ENCODE measurements at regions not wholly inside any gene's neighbourhood (a gene's known extent, or its start where the extent isn't known, plus 50 kb on each side); places are given as distances from the start of the nearest gene placed in this dataset.

DNA sequence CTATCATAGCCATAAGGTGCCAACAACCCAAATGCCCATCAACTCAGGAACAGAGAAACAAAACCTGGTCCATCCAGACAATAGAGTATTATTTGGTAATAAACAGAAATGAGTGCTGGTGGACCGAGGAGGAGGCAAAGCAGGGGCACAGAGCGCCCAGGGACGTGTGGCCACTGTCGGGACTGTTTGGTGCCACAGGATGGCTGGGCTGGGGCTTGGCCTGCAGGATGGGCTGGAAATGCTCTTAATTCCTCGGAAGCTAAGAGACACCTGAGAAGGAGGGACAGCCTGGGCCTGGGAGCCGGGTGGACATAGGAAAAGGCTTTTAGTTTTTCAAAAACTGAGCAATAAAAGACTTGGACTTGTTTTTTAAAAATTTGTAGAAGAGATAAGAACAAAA, 216.4 kb downstream of the DLL1 start:
- no peak for DNase-seq (ENCODE audit: low read depth)
- H3K4me3 ChIP-seq (ENCODE audit: low read length), result no peak overlapping the region
- TF ChIP-seq, protein P1, sequence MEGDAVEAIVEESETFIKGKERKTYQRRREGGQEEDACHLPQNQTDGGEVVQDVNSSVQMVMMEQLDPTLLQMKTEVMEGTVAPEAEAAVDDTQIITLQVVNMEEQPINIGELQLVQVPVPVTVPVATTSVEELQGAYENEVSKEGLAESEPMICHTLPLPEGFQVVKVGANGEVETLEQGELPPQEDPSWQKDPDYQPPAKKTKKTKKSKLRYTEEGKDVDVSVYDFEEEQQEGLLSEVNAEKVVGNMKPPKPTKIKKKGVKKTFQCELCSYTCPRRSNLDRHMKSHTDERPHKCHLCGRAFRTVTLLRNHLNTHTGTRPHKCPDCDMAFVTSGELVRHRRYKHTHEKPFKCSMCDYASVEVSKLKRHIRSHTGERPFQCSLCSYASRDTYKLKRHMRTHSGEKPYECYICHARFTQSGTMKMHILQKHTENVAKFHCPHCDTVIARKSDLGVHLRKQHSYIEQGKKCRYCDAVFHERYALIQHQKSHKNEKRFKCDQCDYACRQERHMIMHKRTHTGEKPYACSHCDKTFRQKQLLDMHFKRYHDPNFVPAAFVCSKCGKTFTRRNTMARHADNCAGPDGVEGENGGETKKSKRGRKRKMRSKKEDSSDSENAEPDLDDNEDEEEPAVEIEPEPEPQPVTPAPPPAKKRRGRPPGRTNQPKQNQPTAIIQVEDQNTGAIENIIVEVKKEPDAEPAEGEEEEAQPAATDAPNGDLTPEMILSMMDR (IDR thresholded peaks at IDR 0.05; ENCODE audit: insufficient read depth, low read depth, low read length, missing control alignments), result no peak

DNA sequence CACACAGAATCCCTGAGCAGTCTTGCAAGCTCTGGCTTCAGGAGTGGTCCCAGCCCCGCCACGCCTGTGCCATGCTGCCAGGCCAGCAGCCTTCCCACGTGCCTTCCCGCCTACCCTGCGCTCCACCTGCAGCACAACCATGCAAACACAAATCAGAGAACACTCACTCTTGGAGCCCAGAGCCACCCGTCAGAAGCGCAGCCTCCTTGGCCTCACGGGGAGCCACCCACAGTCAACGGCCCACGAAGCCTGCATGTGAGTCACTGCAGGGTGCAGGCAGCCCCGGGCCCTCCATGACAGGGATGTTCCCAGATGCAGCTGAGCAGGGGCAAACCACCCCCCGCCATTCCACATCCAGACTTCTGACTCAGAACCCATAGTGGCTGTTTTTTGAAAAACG, 217.0 kb downstream of the DLL1 start:
- DNase-seq (ENCODE audit: low read depth), result no peak
- TF ChIP-seq, protein P1 (IDR thresholded peaks at IDR 0.05; ENCODE audit: insufficient read depth, low read depth, low read length, missing control alignments), result no peak
- no peak overlapping the region for H3K4me3 ChIP-seq (ENCODE audit: low read length)

DNA sequence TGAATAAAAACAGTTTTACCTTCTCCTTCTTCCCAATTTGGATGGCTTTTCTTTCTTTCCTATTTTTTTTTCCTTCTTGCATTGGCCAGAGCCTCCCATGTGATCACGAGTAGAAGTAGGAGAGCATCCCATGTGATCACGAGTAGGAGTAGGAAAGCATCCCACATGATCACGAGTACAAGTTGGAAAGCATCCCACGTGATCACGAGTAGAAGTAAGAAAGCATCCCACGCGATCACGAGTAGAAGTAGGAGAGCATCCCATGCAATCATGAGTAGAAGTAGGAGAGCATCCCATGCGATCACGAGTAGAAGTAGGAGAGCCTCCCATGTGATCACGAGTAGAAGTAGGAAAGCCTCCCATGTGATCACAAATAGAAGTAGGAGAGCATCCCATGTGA, 218.6 kb downstream of the DLL1 start:
- DNase-seq (ENCODE audit: low read depth), result no peak
- TF ChIP-seq, protein P1 (IDR thresholded peaks at IDR 0.05; ENCODE audit: insufficient read depth, low read depth, low read length, missing control alignments), result no peak
- H3K4me3 ChIP-seq (ENCODE audit: low read length), result no peak overlapping the region

DNA sequence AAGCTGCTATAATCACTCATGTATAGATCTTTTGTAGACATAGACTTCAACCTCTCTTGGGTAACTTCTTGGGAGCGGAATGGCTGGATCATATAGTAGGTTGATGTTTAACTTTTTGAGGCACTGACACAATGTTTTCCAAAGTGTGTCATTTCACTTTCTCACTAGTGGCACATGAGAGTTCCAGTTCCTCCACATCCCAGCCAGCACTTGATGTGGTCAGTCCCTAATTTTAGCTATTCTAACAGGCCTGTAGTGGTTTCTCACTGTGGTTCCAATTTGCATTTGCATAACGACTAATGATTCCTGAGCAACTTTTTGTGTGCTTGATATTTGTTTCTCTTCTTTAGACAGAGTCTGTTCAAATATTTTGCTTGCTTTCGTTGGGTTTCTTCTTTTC, 221.3 kb downstream of the DLL1 start:
- no peak overlapping the region for H3K4me3 ChIP-seq (ENCODE audit: low read length)
- TF ChIP-seq, protein P1 (IDR thresholded peaks at IDR 0.05; ENCODE audit: insufficient read depth, low read depth, low read length, missing control alignments), result no peak
- no peak for DNase-seq (ENCODE audit: low read depth)

DNA sequence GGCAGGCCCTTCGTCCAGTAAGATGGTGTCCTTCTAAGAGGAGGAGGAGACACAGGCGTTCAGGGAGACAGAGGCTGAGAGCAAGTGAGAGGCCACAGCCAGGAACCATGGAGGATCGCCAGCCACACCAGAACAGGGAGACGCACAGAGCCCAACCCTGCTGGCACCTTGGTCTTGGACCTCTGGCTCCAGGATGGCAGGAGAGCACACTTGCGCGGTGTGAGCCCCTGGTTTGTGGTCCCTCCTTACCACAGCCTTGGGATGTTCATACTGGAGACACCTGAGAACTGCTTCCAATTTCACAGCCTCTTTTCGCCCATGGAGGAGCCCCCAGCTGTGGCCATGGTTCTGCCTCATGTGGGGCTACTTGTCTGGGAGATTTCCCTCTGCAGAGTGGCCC, 222.4 kb downstream of the DLL1 start:
- TF ChIP-seq, protein P1 (IDR thresholded peaks at IDR 0.05; ENCODE audit: insufficient read depth, low read depth, low read length, missing control alignments), result no peak
- DNase-seq (ENCODE audit: low read depth), result no peak
- H3K4me3 ChIP-seq (ENCODE audit: low read length), result no peak overlapping the region

DNA sequence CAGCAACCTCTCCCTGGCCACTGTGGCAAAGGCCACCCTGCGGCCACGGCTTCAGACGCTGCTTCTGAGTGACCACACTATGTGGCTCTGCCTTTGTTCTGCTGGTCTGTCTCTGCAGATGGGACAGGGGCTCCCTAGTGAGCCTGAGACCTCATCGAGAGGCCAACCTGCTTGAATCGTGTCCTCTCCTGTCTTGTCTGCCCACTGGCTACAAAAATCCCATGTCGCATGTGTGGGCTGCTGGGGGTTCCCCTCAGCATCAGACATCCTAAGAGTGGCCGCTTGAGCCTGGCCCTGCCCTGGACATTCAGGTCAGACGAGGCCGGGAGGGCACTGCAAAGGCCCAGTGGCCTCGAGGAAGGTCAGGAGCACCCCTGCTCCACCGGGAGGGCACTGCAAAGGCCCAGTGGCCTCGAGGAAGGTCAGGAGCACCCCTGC, 222.9 kb downstream of the DLL1 start:
- TF ChIP-seq, protein P1 (IDR thresholded peaks at IDR 0.05; ENCODE audit: insufficient read depth, low read depth, low read length, missing control alignments), result no peak
- no peak for DNase-seq (ENCODE audit: low read depth)
- H3K4me3 ChIP-seq (ENCODE audit: low read length), result no peak overlapping the region

DNA sequence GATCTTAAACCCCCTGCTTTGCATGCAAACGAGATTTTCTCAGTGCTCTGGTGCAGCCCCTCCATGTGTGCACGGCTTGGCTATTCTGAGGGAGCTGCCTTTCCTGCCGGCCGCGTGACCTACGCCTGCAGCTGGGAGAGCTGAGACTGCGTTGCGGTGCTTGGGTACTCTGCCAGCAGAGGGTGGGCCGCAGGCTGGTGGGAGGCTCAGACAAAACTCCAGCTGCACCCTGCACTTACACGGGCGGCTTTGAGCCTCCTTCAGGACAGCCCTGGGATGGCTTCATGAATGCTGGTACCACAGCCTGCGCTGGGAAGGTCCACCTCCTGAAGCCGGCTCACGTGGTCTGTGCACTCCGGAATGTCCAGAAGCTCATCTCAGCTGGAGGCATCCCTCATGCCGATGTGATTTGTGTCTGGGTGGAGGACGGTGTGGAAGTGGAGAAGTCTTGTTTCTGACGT, 223.7 kb downstream of the DLL1 start:
- DNase-seq (ENCODE audit: low read depth), result no peak
- TF ChIP-seq, protein P1 (IDR thresholded peaks at IDR 0.05; ENCODE audit: insufficient read depth, low read depth, low read length, missing control alignments), result no peak
- no peak overlapping the region for H3K4me3 ChIP-seq (ENCODE audit: low read length)

Measured in epithelial cell of esophagus (primary cell).